ENCODE measurements at regions not wholly inside any gene's neighbourhood (a gene's known extent, or its start where the extent isn't known, plus 50 kb on each side); places are given as distances from the start of the nearest gene placed in this dataset.
"Not testable (repeated sequence)": the region's sequence is repeated elsewhere in the genome, so short reads cannot be mapped to it uniquely, and the experiment has no call there.

- Mint-ChIP-seq H3K27me3 (ENCODE audit: insufficient read depth) (no peaks in the 10 kb centered on the region), H3K27ac (no peak overlapping the region), H3K9me3 (peaks cover 40% of the 10 kb centered on the region), H3K4me3 (no peak overlapping the region), H3K36me3 (ENCODE audit: low read depth) (no peaks in the 10 kb centered on the region), H3K4me1 (no peaks in the 10 kb centered on the region)
- Histone ChIP-seq H3K27ac (ENCODE audit: low read depth, low read length) (no peak overlapping the region), H3K9me3 (ENCODE audit: control insufficient read depth, low read length) (no peaks in the 10 kb centered on the region), H3K9ac (ENCODE audit: extremely low read depth, low read length, poor library complexity, severe bottlenecking) (no peak overlapping the region), H3K4me3 (ENCODE audit: low read length) (no peak overlapping the region), H3K4me1 (ENCODE audit: control insufficient read depth, insufficient read depth, low read length) (no peaks in the 10 kb centered on the region), H3K27me3 (ENCODE audit: control insufficient read depth, insufficient read depth, low read length, poor library complexity, severe bottlenecking) (no peaks in the 10 kb centered on the region), H3K36me3 (ENCODE audit: control insufficient read depth, insufficient read depth, low read length) (no peaks in the 10 kb centered on the region)
- no peak for DNase-seq
- 92% methylated on average over 5 of the region's 5 CpGs; no CpG with 5 or more reads in 1 of the 2 experiments for WGBS, 2 experiments (ENCODE audit: insufficient coverage in 1 of 2, insufficient read length in 1 of 2)
- TF ChIP-seq CTCF (conservative IDR thresholded peaks at IDR 0.05) = no peak
Measured at GRCh38 chrX:73390628-73391567, 56.0 kb upstream of the CDX4 start.

- 100% methylated on average over 1 of the region's 1 CpG; no CpG with 5 or more reads in 1 of the 2 experiments for WGBS, 2 experiments (ENCODE audit: insufficient coverage in 1 of 2, insufficient read length in 1 of 2)
Measured at GRCh38 chrX:73366696-73367095, 80.2 kb upstream of the CDX4 start.

GRCh38 chrX:73357294-73357693, 89.6 kb upstream of the CDX4 start:
- not testable (repeated sequence) for H3K4me3 ChIP-seq (ENCODE audit: low read length); H3K27ac ChIP-seq (ENCODE audit: low read depth, low read length); H3K36me3 Mint-ChIP-seq (ENCODE audit: low read depth); H3K9me3 ChIP-seq (ENCODE audit: control insufficient read depth, low read length); H3K27me3 Mint-ChIP-seq (ENCODE audit: insufficient read depth); DNase-seq; H3K36me3 ChIP-seq (ENCODE audit: control insufficient read depth, insufficient read depth, low read length); H3K9ac ChIP-seq (ENCODE audit: extremely low read depth, low read length, poor library complexity, severe bottlenecking); H3K4me3 Mint-ChIP-seq; H3K27me3 ChIP-seq (ENCODE audit: control insufficient read depth, insufficient read depth, low read length, poor library complexity, severe bottlenecking); H3K27ac Mint-ChIP-seq; H3K4me1 Mint-ChIP-seq; H3K4me1 ChIP-seq (ENCODE audit: control insufficient read depth, insufficient read depth, low read length)
- WGBS, 2 experiments (ENCODE audit: insufficient coverage in 1 of 2, insufficient read length in 1 of 2) = 75% methylated on average over 2 of the region's 4 CpGs; no CpG with 5 or more reads in 1 of the 2 experiments
- H3K9me3 Mint-ChIP-seq = peaks cover 56% of the 10 kb centered on the region

More at GRCh38 chrX:73366696-73367095, 80.2 kb upstream of the CDX4 start:
- no peaks in the 10 kb centered on the region for H3K27me3 ChIP-seq (ENCODE audit: control insufficient read depth, insufficient read depth, low read length, poor library complexity, severe bottlenecking)
- H3K9me3 ChIP-seq (ENCODE audit: control insufficient read depth, low read length) = no peaks in the 10 kb centered on the region
- no peak for TF ChIP-seq CTCF (conservative IDR thresholded peaks at IDR 0.05)
- no peaks in the 10 kb centered on the region for H3K36me3 ChIP-seq (ENCODE audit: control insufficient read depth, insufficient read depth, low read length)
- no peaks in the 10 kb centered on the region for H3K4me1 Mint-ChIP-seq
- H3K27me3 Mint-ChIP-seq (ENCODE audit: insufficient read depth) = no peaks in the 10 kb centered on the region
- no peaks in the 10 kb centered on the region for H3K4me1 ChIP-seq (ENCODE audit: control insufficient read depth, insufficient read depth, low read length)
- no peak overlapping the region for H3K4me3 ChIP-seq (ENCODE audit: low read length)
- no peak for DNase-seq
- H3K36me3 Mint-ChIP-seq (ENCODE audit: low read depth) = no peaks in the 10 kb centered on the region
- H3K27ac ChIP-seq (ENCODE audit: low read depth, low read length) = no peak overlapping the region
- no peak overlapping the region for H3K27ac Mint-ChIP-seq
- no peak overlapping the region for H3K9ac ChIP-seq (ENCODE audit: extremely low read depth, low read length, poor library complexity, severe bottlenecking)
- no peak overlapping the region for H3K4me3 Mint-ChIP-seq
- peaks cover 73% of the 10 kb centered on the region for H3K9me3 Mint-ChIP-seq

All from endodermal cell (in vitro differentiated cells).